IMR-90 (cell line): ENCODE measurements at regions not wholly inside any gene's neighbourhood (a gene's known extent, or its start where the extent isn't known, plus 50 kb on each side); places are given as distances from the start of the nearest gene placed in this dataset.

Source experiments
- ATAC-seq: fragments of 200-7000 bp; cut with Tn5 transposase; 2 replicates; pipeline ENCODE4 v1.9.1; 2020; ENCODE audit warnings: low read depth, mild to moderate bottlenecking, moderate library complexity
- BruUV-seq: library from RNA; stranded (reverse); fragments of 400-500 nt; replicated peaks from 2 replicates; lab custom pipeline; 2021; lab: Mats Ljungman, UMichigan
- CTCF ChIA-PET: fragments of 300-600 bp; formaldehyde crosslinking; extraction: SDS; loops from one replicate; lab custom pipeline; 2021; ENCODE audit warnings: antibody characterized with exemption; lab: Yijun Ruan, JAX
- POLR2A ChIA-PET: fragments of 300-600 bp; sonication (Branson Sonifier 250); formaldehyde crosslinking; loops from one replicate; lab custom pipeline; 2022; ENCODE audit warnings: antibody characterized with exemption; ENCODE audit not compliant: unreplicated experiment; lab: Charles Lee
- DNase-seq: peaks from one replicate; pipeline ENCODE4 v3.0.0; 2013
- H2AFZ ChIP-seq: replicated peaks from 2 replicates; pipeline ENCODE3; 2013; ENCODE audit warnings: low read length, mild to moderate bottlenecking; ENCODE audit not compliant: poor library complexity
- H2AK5ac ChIP-seq: 2 replicates; pipeline ENCODE4 v1.6.1; 2013; ENCODE audit warnings: low read depth, low read length, inconsistent platforms
- H2AK9ac ChIP-seq: replicated peaks from 2 replicates; pipeline ENCODE3; 2013; ENCODE audit warnings: mild to moderate bottlenecking, low read depth, low read length, moderate library complexity; ENCODE audit not compliant: poor library complexity
- H2BK120ac ChIP-seq: 2 replicates; pipeline ENCODE4 v1.6.1; 2013; ENCODE audit warnings: low read depth, low read length, inconsistent platforms
- H2BK15ac ChIP-seq: 3 replicates; pipeline ENCODE4 v1.6.1; 2013; ENCODE audit warnings: low read depth, low read length, inconsistent platforms
- H2BK20ac ChIP-seq: 2 replicates; pipeline ENCODE4 v1.6.1; 2013; ENCODE audit warnings: low read depth, mild to moderate bottlenecking, inconsistent platforms, low read length, moderate library complexity
- H2BK5ac ChIP-seq: 2 replicates; pipeline ENCODE4 v1.6.1; 2013; ENCODE audit warnings: mild to moderate bottlenecking, low read depth, low read length, inconsistent platforms; ENCODE audit not compliant: poor library complexity, severe bottlenecking
- H3K14ac ChIP-seq: replicated peaks from 2 replicates; pipeline ENCODE4 v1.6.1; 2013; ENCODE audit warnings: low read depth, low read length, inconsistent platforms
- H3K18ac ChIP-seq: 2 replicates; pipeline ENCODE4 v1.6.1; 2013; ENCODE audit warnings: low read depth, low read length, control low read depth
- H3K23ac ChIP-seq: 2 replicates; pipeline ENCODE4 v1.6.1; 2013; ENCODE audit warnings: low read depth, low read length, inconsistent platforms
- H3K27ac ChIP-seq: 2 replicates; pipeline ENCODE4 v1.5.1; 2013; ENCODE audit warnings: mild to moderate bottlenecking, control low read depth, low read length; ENCODE audit not compliant: insufficient read depth
- H3K27me3 ChIP-seq: 2 replicates; pipeline ENCODE4 v1.6.1; 2013; ENCODE audit warnings: low read length; ENCODE audit not compliant: control insufficient read depth, insufficient read depth
- H3K36me3 ChIP-seq: 2 replicates; pipeline ENCODE4 v1.6.1; 2013; ENCODE audit warnings: low read length, mixed read lengths; ENCODE audit not compliant: control insufficient read depth, insufficient read depth
- H3K4ac ChIP-seq: 2 replicates; pipeline ENCODE4 v1.6.1; 2013; ENCODE audit warnings: low read depth, low read length, inconsistent platforms
- H3K4me1 ChIP-seq: 2 replicates; pipeline ENCODE4 v1.6.1; 2013; ENCODE audit warnings: low read length, mixed read lengths; ENCODE audit not compliant: control insufficient read depth, insufficient read depth
- H3K4me2 ChIP-seq: 2 replicates; pipeline ENCODE4 v1.6.1; 2013; ENCODE audit warnings: low read depth, mild to moderate bottlenecking, control low read depth, low read length, moderate library complexity
- H3K4me3 ChIP-seq: 2 replicates; pipeline ENCODE4 v1.5.1; 2013; ENCODE audit warnings: low read depth, mild to moderate bottlenecking, control low read depth, low read length, moderate library complexity; ENCODE audit not compliant: insufficient read depth
- H3K56ac ChIP-seq: 2 replicates; pipeline ENCODE4 v1.6.1; 2013; ENCODE audit warnings: low read length, inconsistent platforms; ENCODE audit not compliant: insufficient read depth; ENCODE audit errors: extremely low read depth
- H3K79me1 ChIP-seq, 2 experiments: 2 replicates each; pipeline ENCODE4 v1.6.1; 2013; ENCODE audit warnings: low read length in 2 of 2, inconsistent platforms in 1 of 2, low read depth in 1 of 2
- H3K9ac ChIP-seq: 2 replicates; pipeline ENCODE4 v1.6.1; 2013; ENCODE audit warnings: low read depth, low read length, control low read depth
- H3K9me1 ChIP-seq: 2 replicates; pipeline ENCODE4 v1.6.1; 2013; ENCODE audit warnings: low read length, inconsistent platforms; ENCODE audit not compliant: insufficient read depth
- H3K9me3 ChIP-seq: 2 replicates; pipeline ENCODE4 v1.6.1; 2013; ENCODE audit warnings: low read length; ENCODE audit not compliant: control insufficient read depth, insufficient read depth
- H4K20me1 ChIP-seq: 2 replicates; pipeline ENCODE4 v1.6.1; 2013; ENCODE audit warnings: low read length, inconsistent platforms; ENCODE audit not compliant: insufficient read depth
- H4K5ac ChIP-seq: 2 replicates; pipeline ENCODE4 v1.6.1; 2013; ENCODE audit warnings: mild to moderate bottlenecking, low read depth, low read length, control low read depth
- H4K8ac ChIP-seq, 2 experiments: 2 replicates each; pipeline ENCODE4 v1.6.1; 2013; ENCODE audit warnings: low read depth in 2 of 2, low read length in 2 of 2, control low read depth in 1 of 2, inconsistent platforms in 1 of 2
- H4K91ac ChIP-seq: 2 replicates; pipeline ENCODE4 v1.6.1; 2013; ENCODE audit warnings: low read depth, low read length, inconsistent platforms; ENCODE audit not compliant: insufficient read depth
- BHLHE40 ChIP-seq: fragments of 150-350 bp; IDR thresholded peaks from 2 replicates; pipeline ENCODE4 v1.6.1; 2016; ENCODE audit warnings: mild to moderate bottlenecking, low read depth, low read length
- CEBPB ChIP-seq: IDR thresholded peaks from 2 replicates; pipeline ENCODE4 v1.6.1; 2012; ENCODE audit warnings: low read depth, low read length, improper control_type of control experiment
- CHD1 ChIP-seq: IDR thresholded peaks from 2 replicates; pipeline ENCODE4 v1.6.1; 2012; ENCODE audit warnings: low read depth, low read length, improper control_type of control experiment
- MAFK ChIP-seq: IDR thresholded peaks from 2 replicates; pipeline ENCODE4 v1.6.1; 2012; ENCODE audit warnings: low read depth, low read length, improper control_type of control experiment
- MXI1 ChIP-seq: IDR thresholded peaks from 2 replicates; pipeline ENCODE4 v1.6.1; 2012; ENCODE audit warnings: low read depth, mild to moderate bottlenecking, low read length, moderate library complexity, borderline replicate concordance
- SMC3 ChIP-seq: fragments of 150-350 bp; IDR thresholded peaks from 2 replicates; pipeline ENCODE4 v1.6.1; 2016; ENCODE audit warnings: low read depth, mild to moderate bottlenecking, antibody characterized with exemption, low read length, moderate library complexity
- WGBS, 2 experiments: methylation state at CpG; one replicate each; pipeline versions ENCODE4 v1.1.5 to v1.1.7; 2013; ENCODE audit warnings: missing lambda C conversion rate in 2 of 2; ENCODE audit not compliant: insufficient read length in 1 of 2; ENCODE audit errors: extremely low coverage in 2 of 2; 5-methylcytosine and 5-hydroxymethylcytosine counted together
- dilution Hi-C: fragments of 300-500 bp; cut with HindIII; formaldehyde crosslinking; loops from one replicate; pipeline ENCODE4 v1.14.3; 2018; ENCODE audit warnings: low sequenced_read_pairs; ENCODE audit not compliant: unreplicated experiment
- in situ Hi-C: fragments of 300-500 bp; cut with MboI; formaldehyde crosslinking; loops from 3 replicates; pipeline ENCODE4 v1.14.3; 2019; ENCODE audit warnings: low sequenced_read_pairs, inconsistent platforms, mixed read lengths
- intact Hi-C: fragments of 100-400 bp; cut with micrococcal nuclease; formaldehyde crosslinking; loops from 2 replicates; pipeline ENCODE4 v1.10.0; 2022
- TF ChIP-seq, protein P1 (sequence below): fragments of 150-350 bp; IDR thresholded peaks from 2 replicates; pipeline ENCODE4 v1.6.1; 2017; ENCODE audit warnings: mild to moderate bottlenecking, antibody characterized with exemption, low read length, low read depth
- TF ChIP-seq, protein P2 (sequence below): fragments of 150-350 bp; IDR thresholded peaks from 2 replicates; pipeline ENCODE4 v1.6.1; 2016; ENCODE audit warnings: low read depth, mild to moderate bottlenecking, low read length, moderate library complexity, borderline replicate concordance

DNA sequence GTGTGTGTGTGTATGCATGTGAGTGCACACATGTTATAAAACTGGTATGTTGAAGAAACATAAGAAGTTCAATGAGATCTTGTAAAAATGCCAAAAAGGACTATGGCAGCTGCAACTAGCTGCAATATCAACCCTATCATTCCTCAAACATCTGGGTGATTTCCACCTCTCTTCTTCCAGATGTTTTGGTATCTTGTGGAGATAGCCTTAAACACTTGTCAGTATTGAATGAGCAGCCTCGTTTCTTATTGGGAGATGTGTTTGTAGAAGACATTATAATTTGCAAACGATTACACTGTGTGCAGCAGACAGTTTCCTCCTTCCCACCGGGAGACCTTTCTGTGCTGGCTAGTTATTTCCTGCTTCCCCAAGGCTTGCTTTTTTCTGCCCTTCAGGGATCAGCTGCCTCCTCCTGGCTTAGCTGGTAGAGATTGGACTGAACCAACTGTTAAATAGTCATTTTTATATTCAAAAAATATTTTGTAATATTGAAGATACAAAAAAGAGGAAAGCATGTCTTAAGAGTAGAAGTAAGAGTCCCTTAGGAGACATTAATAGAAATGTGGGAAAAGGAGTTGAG is 168.4 kb upstream of the MPDZ start:
- Histone ChIP-seq H3K56ac (no peak overlapping the region), H3K9me1 (no peaks in the 10 kb centered on the region), H3K18ac (no peak overlapping the region), H3K4me3 (no peak overlapping the region), H4K5ac (no peak overlapping the region), H2BK5ac (no peak overlapping the region), H3K4me2 (no peak overlapping the region), H4K91ac (no peak overlapping the region), H4K20me1 (no peaks in the 10 kb centered on the region), H2BK20ac (no peak overlapping the region), H2AK5ac (no peak overlapping the region), H4K8ac (no peak overlapping the region), H2BK120ac (no peak overlapping the region), H3K27ac (no peak overlapping the region), H3K4ac (no peak overlapping the region), H2AFZ (no peak overlapping the region), H3K27me3 (peaks cover 12% of the 10 kb centered on the region), H2BK15ac (no peak overlapping the region), H3K36me3 (no peaks in the 10 kb centered on the region), H3K9ac (no peak overlapping the region), H3K9me3 (no peaks in the 10 kb centered on the region), H3K23ac (no peak overlapping the region), H2AK9ac (no peak overlapping the region), H3K79me1 (no peaks in the 10 kb centered on the region), H3K4me1 (no peaks in the 10 kb centered on the region), H3K14ac (no peak overlapping the region)
- TF ChIP-seq CHD1 (no peak), BHLHE40 (no peak), MAFK (no peak), MXI1 (no peak), SMC3 (no peak), CEBPB (no peak)
- TF ChIP-seq, protein P1, sequence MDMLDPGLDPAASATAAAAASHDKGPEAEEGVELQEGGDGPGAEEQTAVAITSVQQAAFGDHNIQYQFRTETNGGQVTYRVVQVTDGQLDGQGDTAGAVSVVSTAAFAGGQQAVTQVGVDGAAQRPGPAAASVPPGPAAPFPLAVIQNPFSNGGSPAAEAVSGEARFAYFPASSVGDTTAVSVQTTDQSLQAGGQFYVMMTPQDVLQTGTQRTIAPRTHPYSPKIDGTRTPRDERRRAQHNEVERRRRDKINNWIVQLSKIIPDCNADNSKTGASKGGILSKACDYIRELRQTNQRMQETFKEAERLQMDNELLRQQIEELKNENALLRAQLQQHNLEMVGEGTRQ: no peak
- TF ChIP-seq, protein P2, sequence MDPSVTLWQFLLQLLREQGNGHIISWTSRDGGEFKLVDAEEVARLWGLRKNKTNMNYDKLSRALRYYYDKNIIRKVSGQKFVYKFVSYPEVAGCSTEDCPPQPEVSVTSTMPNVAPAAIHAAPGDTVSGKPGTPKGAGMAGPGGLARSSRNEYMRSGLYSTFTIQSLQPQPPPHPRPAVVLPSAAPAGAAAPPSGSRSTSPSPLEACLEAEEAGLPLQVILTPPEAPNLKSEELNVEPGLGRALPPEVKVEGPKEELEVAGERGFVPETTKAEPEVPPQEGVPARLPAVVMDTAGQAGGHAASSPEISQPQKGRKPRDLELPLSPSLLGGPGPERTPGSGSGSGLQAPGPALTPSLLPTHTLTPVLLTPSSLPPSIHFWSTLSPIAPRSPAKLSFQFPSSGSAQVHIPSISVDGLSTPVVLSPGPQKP: no peak
- no CpG with 5 or more reads among the region's 3 CpGs for WGBS, 2 experiments
- in situ Hi-C loops (no loop called here), intact Hi-C loops (loop anchor here (5.0 kb wide), 1 partner anchor 904 kb away; no protein-coding TSS in a partner anchor), dilution Hi-C loops (loop anchor here (25.0 kb wide), 1 partner anchor 989 kb away; no protein-coding TSS in a partner anchor)
- CTCF ChIA-PET: interaction anchor here (0.9 kb wide), 1 partner anchor 10 kb away, joined by 4 read pairs; no protein-coding TSS in a partner anchor
- ATAC-seq (no peak), DNase-seq (no peak)
- no TSS peak for BruUV-seq
- POLR2A ChIA-PET: no interaction called here
